ENCODE measurements at regions not wholly inside any gene's neighbourhood (a gene's known extent, or its start where the extent isn't known, plus 50 kb on each side); places are given as distances from the start of the nearest gene placed in this dataset.
"Not testable (repeated sequence)": the region's sequence is repeated elsewhere in the genome, so short reads cannot be mapped to it uniquely, and the experiment has no call there.

DNA sequence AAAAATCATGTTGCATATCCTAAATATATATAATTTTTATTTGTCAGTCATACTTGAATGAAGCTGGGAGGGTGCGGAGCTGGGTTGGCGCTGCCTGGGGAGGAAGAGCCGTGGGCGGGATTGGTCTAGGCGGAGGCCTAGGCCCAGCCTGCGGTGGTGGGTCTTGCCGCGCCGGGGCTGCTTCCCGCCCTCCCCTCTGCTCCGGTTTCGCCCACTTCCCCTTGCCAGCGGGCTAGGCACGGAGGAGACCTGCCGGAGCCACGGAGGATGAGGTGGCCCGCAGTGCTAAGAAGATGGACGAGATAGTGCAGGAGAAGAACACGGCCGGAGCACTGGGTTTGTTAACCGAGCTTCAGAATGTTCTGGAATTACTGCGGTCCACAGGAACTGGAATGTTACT lies 54.0 kb upstream of the IGFBPL1 start:
- TF ChIP-seq POLR2AphosphoS5 (IDR thresholded peaks at IDR 0.05) (no peak), POLR2A (IDR thresholded peaks at IDR 0.05) (no peak)
- TF ChIP-seq, protein P1, sequence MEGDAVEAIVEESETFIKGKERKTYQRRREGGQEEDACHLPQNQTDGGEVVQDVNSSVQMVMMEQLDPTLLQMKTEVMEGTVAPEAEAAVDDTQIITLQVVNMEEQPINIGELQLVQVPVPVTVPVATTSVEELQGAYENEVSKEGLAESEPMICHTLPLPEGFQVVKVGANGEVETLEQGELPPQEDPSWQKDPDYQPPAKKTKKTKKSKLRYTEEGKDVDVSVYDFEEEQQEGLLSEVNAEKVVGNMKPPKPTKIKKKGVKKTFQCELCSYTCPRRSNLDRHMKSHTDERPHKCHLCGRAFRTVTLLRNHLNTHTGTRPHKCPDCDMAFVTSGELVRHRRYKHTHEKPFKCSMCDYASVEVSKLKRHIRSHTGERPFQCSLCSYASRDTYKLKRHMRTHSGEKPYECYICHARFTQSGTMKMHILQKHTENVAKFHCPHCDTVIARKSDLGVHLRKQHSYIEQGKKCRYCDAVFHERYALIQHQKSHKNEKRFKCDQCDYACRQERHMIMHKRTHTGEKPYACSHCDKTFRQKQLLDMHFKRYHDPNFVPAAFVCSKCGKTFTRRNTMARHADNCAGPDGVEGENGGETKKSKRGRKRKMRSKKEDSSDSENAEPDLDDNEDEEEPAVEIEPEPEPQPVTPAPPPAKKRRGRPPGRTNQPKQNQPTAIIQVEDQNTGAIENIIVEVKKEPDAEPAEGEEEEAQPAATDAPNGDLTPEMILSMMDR (IDR thresholded peaks at IDR 0.05), result no peak

DNA sequence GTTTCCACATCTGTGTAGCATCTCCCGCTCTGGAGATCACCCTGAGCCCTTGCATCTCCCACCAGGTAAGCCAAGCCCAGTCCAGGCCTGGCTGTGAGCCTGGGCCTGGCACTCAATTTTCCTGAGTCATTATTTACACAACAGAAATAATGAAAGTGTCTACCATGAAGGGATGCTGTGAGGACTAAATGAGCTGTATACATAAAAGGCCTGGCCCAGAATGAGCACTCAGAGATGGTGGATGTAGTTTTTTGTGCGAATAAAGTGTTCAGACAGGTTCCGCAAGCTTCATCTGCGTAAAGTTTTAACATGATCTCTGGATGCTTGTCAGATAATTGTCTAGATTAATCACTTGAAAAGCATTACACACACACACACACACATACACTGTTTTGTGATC lies 50.2 kb upstream of the IGFBPL1 start:
- H3K4me1 ChIP-seq (replicated peaks); H3K4me3 ChIP-seq; H3K27me3 ChIP-seq (replicated peaks; ENCODE audit: insufficient read depth); intact Hi-C loops (cut with DNase I); H3K36me3 ChIP-seq; H3K9me3 ChIP-seq; H3K27ac ChIP-seq: not testable (repeated sequence)
- DNase-seq (ENCODE audit: low spot score), result peak; percentile 45
- WGBS, result 40% methylated on average over 4 of the region's 4 CpGs
- TF ChIP-seq POLR2AphosphoS5 (IDR thresholded peaks at IDR 0.05), result peak; percentile 63

More for the DNA sequence above, 54.0 kb upstream of the IGFBPL1 start:
- Histone ChIP-seq H3K4me3 (no peak overlapping the region), H3K27ac (no peak overlapping the region), H3K27me3 (replicated peaks; ENCODE audit: insufficient read depth) (no peaks in the 10 kb centered on the region), H3K4me1 (replicated peaks) (no peaks in the 10 kb centered on the region), H3K36me3 (no peaks in the 10 kb centered on the region), H3K9me3 (no peaks in the 10 kb centered on the region)
- 94% methylated on average over 22 of the region's 22 CpGs for WGBS
- intact Hi-C loops (cut with DNase I), result no loop called here
- no peak for DNase-seq (ENCODE audit: low spot score)
